K562 (cell line): ENCODE measurements at regions not wholly inside any gene's neighbourhood (a gene's known extent, or its start where the extent isn't known, plus 50 kb on each side); places are given as distances from the start of the nearest gene placed in this dataset.

Experiments
- ATAC-seq: fragments of 200-7000 bp; cut with Tn5 transposase; 3 replicates; pipeline ENCODE4 v1.9.1; 2020; ENCODE audit warnings: moderate library complexity
- BruUV-seq: library from RNA; stranded (reverse); fragments of 400-500 nt; replicated peaks from 2 replicates; lab custom pipeline; 2021; lab: Mats Ljungman, UMichigan
- CTCF ChIA-PET: fragments of 300-600 bp; formaldehyde crosslinking; extraction: SDS; loops from one replicate; lab custom pipeline; 2021; ENCODE audit warnings: low intra/inter-chr PET ratio; lab: Yijun Ruan, JAX
- POLR2A ChIA-PET: fragments of 300-600, 350-650 bp; sonication (Branson Sonifier 250); formaldehyde crosslinking; extraction: SDS; loops from one replicate; lab custom pipeline; 2021; ENCODE audit warnings: antibody characterized with exemption, inconsistent platforms; lab: Yijun Ruan, JAX
- DNase-seq, 4 experiments: peaks; one replicate each; pipeline versions ENCODE4 v3.0.0 to v3.0.0-alpha.2; 2011 to 2018; ENCODE audit warnings: low spot score in 3 of 4, mixed read lengths in 3 of 4; ENCODE audit errors: extremely low read depth in 1 of 4
- FAIRE-seq: peaks from 2 replicates; lab custom pipeline; 2011; peaks lifted over from hg19 to GRCh38; lab: Jason Lieb, UNC
- H2AFZ ChIP-seq: 2 replicates; pipeline ENCODE4 v1.6.0; 2011; ENCODE audit warnings: low read depth, low read length, control low read depth, inconsistent platforms
- H3K27ac ChIP-seq: fragments of 200-600 bp; 3 replicates; pipeline ENCODE4 v1.8.0; 2011; ENCODE audit warnings: low read depth, mild to moderate bottlenecking, control low read depth, inconsistent platforms, low read length, moderate library complexity, mixed read lengths; ENCODE audit errors: extremely low read depth
- H3K27me3 ChIP-seq, 2 experiments: fragments of 300-600 bp in 1 of 2; 2 replicates in 1 of 2; 3 replicates in 1 of 2; pipeline versions ENCODE4 v1.6.0 to v1.8.0; 2011; ENCODE audit warnings: inconsistent platforms in 2 of 2, low read length in 2 of 2, mild to moderate bottlenecking in 1 of 2, mixed read lengths in 1 of 2, moderate library complexity in 1 of 2; ENCODE audit not compliant: control insufficient read depth in 2 of 2, insufficient read depth in 2 of 2
- H3K36me3 ChIP-seq: fragments of 300-600 bp; 3 replicates; pipeline ENCODE4 v1.8.0; 2011; ENCODE audit warnings: mild to moderate bottlenecking, low read length, inconsistent platforms; ENCODE audit not compliant: control insufficient read depth, insufficient read depth
- H3K4me1 ChIP-seq, 2 experiments: fragments of 200-600 bp in 1 of 2; replicated peaks in 1 of 2; 2 replicates in 1 of 2; 3 replicates in 1 of 2; pipeline versions ENCODE4 v1.5.1 to v1.8.0; 2011; ENCODE audit warnings: inconsistent platforms in 2 of 2, low read length in 2 of 2, mild to moderate bottlenecking in 1 of 2, mixed read lengths in 1 of 2, moderate library complexity in 1 of 2; ENCODE audit not compliant: control insufficient read depth in 2 of 2, insufficient read depth in 2 of 2
- H3K4me2 ChIP-seq: 2 replicates; pipeline ENCODE4 v1.6.1; 2011; ENCODE audit warnings: low read length, control low read depth, inconsistent platforms, mixed read lengths; ENCODE audit not compliant: insufficient read depth
- H3K4me3 ChIP-seq: fragments of 200-600 bp; sonication (generic), shearing (Covaris generic); 2 replicates; pipeline ENCODE4 v1.5.1; 2016; ENCODE audit warnings: control low read depth, inconsistent platforms
- H3K79me2 ChIP-seq: fragments of 200-600 bp; 3 replicates; pipeline ENCODE4 v1.8.0; 2011; ENCODE audit warnings: low read length, inconsistent platforms; ENCODE audit not compliant: control insufficient read depth, insufficient read depth
- H3K9ac ChIP-seq, 2 experiments: 2 replicates each; pipeline versions ENCODE4 v1.6.0 to v1.6.1; 2011; ENCODE audit warnings: low read depth in 2 of 2, low read length in 2 of 2, control low read depth in 1 of 2, inconsistent platforms in 1 of 2, mild to moderate bottlenecking in 1 of 2, mixed read lengths in 1 of 2; ENCODE audit not compliant: insufficient read depth in 1 of 2
- H3K9me1 ChIP-seq: one replicate; pipeline ENCODE4 v1.6.0; 2011; ENCODE audit warnings: inconsistent platforms, mild to moderate bottlenecking, low read length, moderate library complexity; ENCODE audit not compliant: control insufficient read depth, insufficient read depth
- H3K9me3 ChIP-seq: replicated peaks from 2 replicates; pipeline ENCODE4 v1.5.1; 2011; ENCODE audit warnings: low read depth, low read length, inconsistent platforms; ENCODE audit not compliant: control insufficient read depth, insufficient read depth
- H4K20me1 ChIP-seq: replicated peaks from 2 replicates; pipeline ENCODE4 v1.6.1; 2011; ENCODE audit warnings: low read length, inconsistent platforms, mixed read lengths; ENCODE audit not compliant: control insufficient read depth, insufficient read depth
- CTBP1 ChIP-seq: fragments of 450-650 bp; IDR thresholded peaks from 2 replicates; pipeline ENCODE4 v1.6.1; 2016; ENCODE audit warnings: borderline replicate concordance
- KAT2B ChIP-seq: IDR thresholded peaks from one replicate; pipeline ENCODE4 v1.6.1; 2012; ENCODE audit warnings: low read depth, mild to moderate bottlenecking, control low read depth, inconsistent platforms, low read length, moderate library complexity
- MAZ ChIP-seq, 2 experiments: fragments of 450-650 bp in 1 of 2; sonication (generic) in 1 of 2; formaldehyde crosslinking; IDR thresholded peaks in 1 of 2; conservative IDR thresholded peaks in 1 of 2; 2 replicates each; pipeline versions ENCODE4 v1.4.0 to v1.5.0; 2020; ENCODE audit warnings: mild to moderate bottlenecking in 1 of 2, missing genetic modification reagents in 1 of 2
- NONO ChIP-seq, 2 experiments: fragments of 200-400 bp in 1 of 2; fragments of 450-650 bp in 1 of 2; formaldehyde crosslinking in 1 of 2; IDR thresholded peaks; 2 replicates each; pipeline ENCODE4 v1.6.1; 2017; ENCODE audit warnings: low read depth in 2 of 2, mild to moderate bottlenecking in 2 of 2, moderate library complexity in 2 of 2, low read length in 1 of 2
- WGBS: fragments of 100-300 bp; shearing (Covaris generic); methylation state at CpG from one replicate; pipeline ENCODE4 v1.1.6; 2016; ENCODE audit warnings: low coverage, mixed read lengths; ENCODE audit not compliant: insufficient coverage; ENCODE audit errors: missing lambda C conversion rate; 5-methylcytosine and 5-hydroxymethylcytosine counted together
- in situ Hi-C: fragments of 300-500 bp; cut with MboI; formaldehyde crosslinking; loops from 4 replicates; pipeline ENCODE4 v1.15.0; 2018; ENCODE audit warnings: inconsistent platforms, mixed read lengths
- intact Hi-C: fragments of 100-400 bp; cut with micrococcal nuclease; formaldehyde crosslinking; loops from 2 replicates; pipeline ENCODE4 v1.14.2; 2022
- TF ChIP-seq, protein P1 (sequence below): IDR thresholded peaks from 3 replicates; pipeline ENCODE4 v1.6.1; 2011; ENCODE audit warnings: borderline replicate concordance, mild to moderate bottlenecking; ENCODE audit not compliant: insufficient read length, insufficient read depth
- TF ChIP-seq, protein P2 (sequence below): fragments of 250-450 bp; sonication (Bioruptor Pico); IDR thresholded peaks from 2 replicates; pipeline ENCODE4 v1.4.0; 2020; ENCODE audit warnings: borderline replicate concordance
- TF ChIP-seq, protein P3 (sequence below): fragments of 250-450 bp; sonication (Bioruptor Pico); IDR thresholded peaks from 2 replicates; pipeline ENCODE4 v1.5.0; 2021
- TF ChIP-seq, protein P4 (sequence below): fragments of 250-450 bp; sonication (Bioruptor Pico); IDR thresholded peaks from 2 replicates; pipeline ENCODE4 v1.5.0; 2021; ENCODE audit warnings: mild to moderate bottlenecking, moderate library complexity
- TF ChIP-seq, protein P5 (sequence below): fragments of 450-650 bp; formaldehyde crosslinking; IDR thresholded peaks from 2 replicates; pipeline ENCODE4 v1.4.0; 2020; ENCODE audit warnings: mild to moderate bottlenecking, moderate library complexity

DNA sequence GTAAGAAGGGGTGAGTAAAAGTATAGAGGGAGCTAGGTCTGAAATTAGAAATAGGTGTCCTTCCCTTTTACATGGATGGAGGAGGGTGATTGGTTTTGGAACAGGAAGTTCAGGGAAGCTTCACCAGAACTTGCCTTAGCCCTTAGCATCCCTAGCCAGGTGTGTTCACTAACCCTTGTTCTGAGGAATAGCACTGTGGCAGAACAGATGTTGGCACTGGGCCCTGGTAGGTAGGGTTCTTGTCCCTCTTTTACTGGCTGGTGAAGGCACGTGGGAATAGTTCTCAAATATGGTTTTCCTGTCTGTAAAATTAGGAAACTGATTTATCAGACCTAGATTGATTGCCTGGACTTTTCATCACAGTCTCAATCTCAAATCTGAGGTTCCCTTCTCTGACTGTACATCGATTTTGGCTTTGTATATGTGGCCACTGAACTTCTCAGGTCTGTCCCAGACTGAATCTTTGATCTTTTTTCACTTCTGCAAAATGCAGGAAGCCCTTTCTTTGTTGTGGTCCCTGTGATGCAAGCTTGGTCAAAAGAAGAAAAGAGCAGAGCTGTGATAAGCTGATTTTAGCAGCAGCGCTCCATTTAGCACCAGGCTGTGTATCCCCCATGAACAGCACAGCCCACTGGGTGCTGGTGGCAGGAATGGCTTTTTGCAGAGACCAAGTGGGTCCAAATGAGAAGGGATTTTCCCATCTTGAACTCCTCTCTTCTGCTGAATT is 86.2 kb upstream of the HTR2A start:
- Histone ChIP-seq H3K9ac (no peak overlapping the region), H3K4me2 (no peak overlapping the region), H3K9me1 (no peaks in the 10 kb centered on the region), H3K4me1 (no peaks in the 10 kb centered on the region), H3K36me3 (no peaks in the 10 kb centered on the region), H3K27me3 (no peaks in the 10 kb centered on the region), H3K4me3 (no peak overlapping the region), H3K27ac (no peak overlapping the region), H4K20me1 (no peaks in the 10 kb centered on the region), H3K79me2 (no peaks in the 10 kb centered on the region), H2AFZ (no peak overlapping the region), H3K9me3 (no peaks in the 10 kb centered on the region)
- WGBS, result 0% methylated on average over 3 of the region's 3 CpGs
- ATAC-seq (no peak), FAIRE-seq (no peak), DNase-seq (no peak)
- in situ Hi-C loops (no loop called here), intact Hi-C loops (no loop called here)
- CTCF ChIA-PET, result no interaction called here
- POLR2A ChIA-PET, result no interaction called here
- no TSS peak for BruUV-seq
- TF ChIP-seq, protein P1, sequence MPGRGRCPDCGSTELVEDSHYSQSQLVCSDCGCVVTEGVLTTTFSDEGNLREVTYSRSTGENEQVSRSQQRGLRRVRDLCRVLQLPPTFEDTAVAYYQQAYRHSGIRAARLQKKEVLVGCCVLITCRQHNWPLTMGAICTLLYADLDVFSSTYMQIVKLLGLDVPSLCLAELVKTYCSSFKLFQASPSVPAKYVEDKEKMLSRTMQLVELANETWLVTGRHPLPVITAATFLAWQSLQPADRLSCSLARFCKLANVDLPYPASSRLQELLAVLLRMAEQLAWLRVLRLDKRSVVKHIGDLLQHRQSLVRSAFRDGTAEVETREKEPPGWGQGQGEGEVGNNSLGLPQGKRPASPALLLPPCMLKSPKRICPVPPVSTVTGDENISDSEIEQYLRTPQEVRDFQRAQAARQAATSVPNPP, result no peak
- TF ChIP-seq NONO (IDR thresholded peaks at IDR 0.05; ENCODE audit: low read depth in 2 of 2, low read length in 1 of 2) (no peak), CTBP1 (no peak), KAT2B (no peak), MAZ (CRISPR knock-in tag; conservative IDR thresholded peaks at IDR 0.05 in 1 of 2, IDR thresholded peaks at IDR 0.05 in 1 of 2) (no peak)
- TF ChIP-seq, protein P2, sequence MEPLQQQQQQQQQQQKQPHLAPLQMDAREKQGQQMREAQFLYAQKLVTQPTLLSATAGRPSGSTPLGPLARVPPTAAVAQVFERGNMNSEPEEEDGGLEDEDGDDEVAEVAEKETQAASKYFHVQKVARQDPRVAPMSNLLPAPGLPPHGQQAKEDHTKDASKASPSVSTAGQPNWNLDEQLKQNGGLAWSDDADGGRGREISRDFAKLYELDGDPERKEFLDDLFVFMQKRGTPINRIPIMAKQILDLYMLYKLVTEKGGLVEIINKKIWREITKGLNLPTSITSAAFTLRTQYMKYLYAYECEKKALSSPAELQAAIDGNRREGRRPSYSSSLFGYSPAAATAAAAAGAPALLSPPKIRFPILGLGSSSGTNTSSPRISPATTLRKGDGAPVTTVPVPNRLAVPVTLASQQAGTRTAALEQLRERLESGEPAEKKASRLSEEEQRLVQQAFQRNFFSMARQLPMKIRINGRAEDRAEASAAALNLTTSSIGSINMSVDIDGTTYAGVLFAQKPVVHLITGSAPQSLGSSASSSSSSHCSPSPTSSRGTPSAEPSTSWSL (CRISPR knock-in tag), result no peak
- TF ChIP-seq, protein P3, sequence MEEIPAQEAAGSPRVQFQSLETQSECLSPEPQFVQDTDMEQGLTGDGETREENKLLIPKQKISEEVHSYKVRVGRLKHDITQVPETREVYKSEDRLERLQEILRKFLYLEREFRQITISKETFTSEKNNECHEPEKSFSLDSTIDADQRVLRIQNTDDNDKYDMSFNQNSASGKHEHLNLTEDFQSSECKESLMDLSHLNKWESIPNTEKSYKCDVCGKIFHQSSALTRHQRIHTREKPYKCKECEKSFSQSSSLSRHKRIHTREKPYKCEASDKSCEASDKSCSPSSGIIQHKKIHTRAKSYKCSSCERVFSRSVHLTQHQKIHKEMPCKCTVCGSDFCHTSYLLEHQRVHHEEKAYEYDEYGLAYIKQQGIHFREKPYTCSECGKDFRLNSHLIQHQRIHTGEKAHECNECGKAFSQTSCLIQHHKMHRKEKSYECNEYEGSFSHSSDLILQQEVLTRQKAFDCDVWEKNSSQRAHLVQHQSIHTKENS (CRISPR knock-in tag), result no peak
- TF ChIP-seq, protein P4, sequence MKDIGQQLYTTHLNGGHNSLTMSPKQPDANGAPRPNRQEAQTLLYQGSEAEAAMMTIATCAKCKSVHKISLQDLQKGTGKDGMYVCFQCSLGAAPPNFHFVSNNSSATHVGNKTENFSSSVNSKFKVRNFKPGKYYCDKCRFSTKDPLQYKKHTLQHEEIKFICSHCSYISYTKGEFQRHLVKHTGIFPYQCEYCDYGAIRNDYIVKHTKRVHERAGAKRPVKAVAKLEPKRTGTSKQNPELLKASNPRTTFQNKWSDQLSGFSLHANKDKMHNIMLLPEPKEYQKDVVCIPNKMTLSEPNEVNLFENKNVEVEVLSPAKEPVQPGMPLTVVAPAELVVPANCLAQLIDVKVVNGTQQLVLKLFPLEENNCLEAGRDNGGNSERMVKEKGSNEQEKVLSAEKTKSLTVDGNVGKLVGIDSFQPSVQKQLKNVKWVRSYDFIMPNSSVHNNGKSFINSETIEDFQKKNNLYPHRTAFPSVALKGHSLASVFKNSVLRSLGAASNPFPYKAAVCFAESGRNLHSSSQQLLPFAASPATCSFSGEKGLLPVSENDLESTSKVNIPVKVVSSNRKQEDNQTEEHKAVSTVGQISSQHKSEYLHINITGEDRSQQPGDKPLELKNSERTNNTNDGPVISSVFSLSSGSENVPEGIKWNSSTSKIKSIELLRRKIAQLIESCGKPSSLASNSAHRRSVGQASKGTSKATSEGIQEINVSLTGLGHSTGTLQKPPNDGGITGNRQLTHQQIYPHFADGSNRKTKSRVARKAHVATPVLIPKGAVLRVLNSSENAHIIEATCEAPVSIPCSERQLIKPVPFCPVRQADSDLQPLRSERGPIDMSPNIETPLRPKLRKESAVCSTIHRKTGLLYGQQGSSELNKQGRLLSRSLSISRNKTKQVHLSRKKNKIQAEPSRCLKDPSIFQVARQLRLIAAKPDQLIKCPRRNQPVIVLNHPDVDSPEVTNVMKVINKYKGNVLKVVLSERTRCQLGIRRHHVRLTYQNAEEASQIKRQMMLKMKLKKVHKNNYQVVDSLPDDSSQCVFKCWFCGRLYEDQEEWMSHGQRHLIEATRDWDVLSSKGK, result no peak
- TF ChIP-seq, protein P5, sequence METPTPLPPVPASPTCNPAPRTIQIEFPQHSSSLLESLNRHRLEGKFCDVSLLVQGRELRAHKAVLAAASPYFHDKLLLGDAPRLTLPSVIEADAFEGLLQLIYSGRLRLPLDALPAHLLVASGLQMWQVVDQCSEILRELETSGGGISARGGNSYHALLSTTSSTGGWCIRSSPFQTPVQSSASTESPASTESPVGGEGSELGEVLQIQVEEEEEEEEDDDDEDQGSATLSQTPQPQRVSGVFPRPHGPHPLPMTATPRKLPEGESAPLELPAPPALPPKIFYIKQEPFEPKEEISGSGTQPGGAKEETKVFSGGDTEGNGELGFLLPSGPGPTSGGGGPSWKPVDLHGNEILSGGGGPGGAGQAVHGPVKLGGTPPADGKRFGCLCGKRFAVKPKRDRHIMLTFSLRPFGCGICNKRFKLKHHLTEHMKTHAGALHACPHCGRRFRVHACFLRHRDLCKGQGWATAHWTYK (CRISPR knock-in tag), result no peak
